GM18870 (cell line): ENCODE measurements at regions not wholly inside any gene's neighbourhood (a gene's known extent, or its start where the extent isn't known, plus 50 kb on each side); places are given as distances from the start of the nearest gene placed in this dataset.
"Not testable (repeated sequence)": the region's sequence is repeated elsewhere in the genome, so short reads cannot be mapped to it uniquely, and the experiment has no call there.

ENCODE experiments used
- ATAC-seq: cut with Tn5 transposase; IDR thresholded peaks from one replicate; pipeline ENCODE4 v1.9.1; 2021; ENCODE audit warnings: moderate library complexity; ENCODE audit not compliant: unreplicated experiment

GRCh38 chr2:83990636-83991035, 468.4 kb downstream of the SUCLG1 start:
- no peak for ATAC-seq

GRCh38 chr2:83976628-83977027, 482.5 kb downstream of the SUCLG1 start:
- ATAC-seq: not testable (repeated sequence)

- no peak for ATAC-seq
These were observed 487.0 kb downstream of the SUCLG1 start for GRCh38 chr2:83972128-83972527.

GRCh38 chr2:83971547-83971946, 487.5 kb downstream of the SUCLG1 start:
- no peak for ATAC-seq

DNA sequence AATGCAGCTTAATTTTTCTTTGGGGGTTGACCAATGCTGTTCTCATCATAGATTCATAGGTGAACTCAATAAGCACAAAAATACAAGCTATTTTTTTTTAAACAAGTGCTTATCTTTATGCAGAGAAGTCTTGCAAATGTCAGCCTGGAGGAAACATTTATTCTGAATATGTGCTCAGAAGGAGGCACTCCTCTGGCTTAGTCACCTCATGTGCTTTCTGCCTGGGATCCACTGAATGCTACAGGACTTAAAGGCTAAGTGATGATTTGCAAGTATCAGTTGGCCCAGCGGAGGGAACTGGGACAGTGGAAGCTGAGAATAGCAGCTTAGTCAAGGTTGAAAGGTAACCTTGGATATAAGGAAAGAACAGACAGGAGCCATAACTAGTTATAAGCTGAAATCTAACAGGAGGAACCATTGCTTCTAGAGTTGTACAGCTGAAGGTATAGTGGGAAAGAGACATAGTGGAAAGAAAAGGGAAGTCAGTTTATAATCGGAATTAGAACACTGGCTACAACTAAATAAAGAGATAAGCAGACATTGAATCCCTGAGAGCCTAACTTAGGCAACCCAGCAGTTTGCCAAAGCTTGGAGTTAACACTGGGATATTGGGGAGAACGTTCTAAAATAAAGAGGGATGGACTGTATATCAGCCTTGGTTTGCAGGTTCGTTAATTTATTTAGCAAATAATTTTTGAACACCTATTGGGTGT, 488.7 kb downstream of the SUCLG1 start:
- no peak for ATAC-seq

- no peak for ATAC-seq
These were observed 490.0 kb downstream of the SUCLG1 start for GRCh38 chr2:83969085-83969484.

GRCh38 chr2:83967854-83968253, 491.2 kb downstream of the SUCLG1 start:
- ATAC-seq: no peak

DNA sequence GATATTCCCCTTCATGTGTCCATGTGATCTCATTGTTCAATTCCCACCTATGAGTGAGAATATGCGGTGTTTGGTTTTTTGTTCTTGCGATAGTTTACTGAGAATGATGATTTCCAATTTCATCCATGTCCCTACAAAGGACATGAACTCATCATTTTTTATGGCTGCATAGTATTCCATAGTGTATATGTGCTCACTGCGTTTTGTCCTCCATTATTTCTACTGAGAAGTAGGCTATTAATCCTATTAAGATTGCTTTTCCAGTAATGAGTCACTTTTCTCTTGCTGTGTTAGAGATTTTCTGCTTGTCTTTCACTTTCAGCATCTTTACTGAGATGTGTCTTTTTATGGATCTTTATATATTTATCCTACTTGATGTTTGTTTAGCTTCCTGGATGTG, 492.1 kb downstream of the SUCLG1 start:
- not testable (repeated sequence) for ATAC-seq

DNA sequence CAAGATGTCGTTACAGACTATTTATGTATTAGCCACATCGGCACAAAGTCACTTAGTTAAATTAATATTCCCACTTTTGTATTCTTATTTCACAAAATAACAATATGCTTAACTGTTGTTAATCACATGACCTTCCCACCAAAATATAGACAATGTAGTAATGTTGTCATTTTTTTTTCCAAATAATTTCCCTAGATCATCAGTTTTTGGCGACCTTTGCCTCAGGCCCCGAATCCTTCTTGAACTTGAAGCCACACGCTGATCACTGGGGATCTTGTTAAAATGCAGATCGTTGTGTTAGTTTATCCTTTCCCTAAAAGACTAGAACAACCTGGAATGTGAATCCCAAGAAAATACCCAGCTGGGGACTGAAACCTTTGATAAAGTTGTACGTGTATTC, 497.6 kb downstream of the SUCLG1 start:
- ATAC-seq: no peak

- no peak for ATAC-seq
These were observed 498.7 kb downstream of the SUCLG1 start for GRCh38 chr2:83960371-83960770.

GRCh38 chr2:83959266-83959665, 499.8 kb downstream of the SUCLG1 start:
- ATAC-seq: no peak

GRCh38 chr2:83956991-83957390, 502.1 kb downstream of the SUCLG1 start:
- ATAC-seq: no peak

DNA sequence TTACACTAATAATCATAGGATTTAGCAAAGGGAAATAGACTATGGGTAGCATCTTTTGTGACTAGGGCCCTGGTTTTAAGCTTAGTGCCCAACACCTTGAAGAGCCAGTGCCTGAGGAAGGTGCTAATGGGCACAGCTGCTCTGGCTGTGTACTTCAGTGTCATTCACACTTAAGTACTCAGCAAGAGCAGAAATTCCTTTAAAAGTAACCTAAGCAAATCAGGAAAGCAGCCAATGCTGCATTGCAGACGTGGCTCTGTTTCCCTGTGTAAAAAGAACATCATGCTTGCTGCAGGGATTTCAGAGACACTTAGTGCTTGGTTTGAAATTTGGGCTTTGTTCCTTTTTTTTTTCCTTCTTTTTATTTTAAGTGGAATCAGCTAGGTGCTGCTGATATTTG, 505.4 kb downstream of the SUCLG1 start:
- no peak for ATAC-seq

GRCh38 chr2:83951378-83951947, 507.6 kb downstream of the SUCLG1 start:
- no peak for ATAC-seq

GRCh38 chr2:83949361-83949760, 509.7 kb downstream of the SUCLG1 start:
- ATAC-seq: no peak

GRCh38 chr2:83944191-83944590, 514.9 kb downstream of the SUCLG1 start:
- ATAC-seq: no peak

DNA sequence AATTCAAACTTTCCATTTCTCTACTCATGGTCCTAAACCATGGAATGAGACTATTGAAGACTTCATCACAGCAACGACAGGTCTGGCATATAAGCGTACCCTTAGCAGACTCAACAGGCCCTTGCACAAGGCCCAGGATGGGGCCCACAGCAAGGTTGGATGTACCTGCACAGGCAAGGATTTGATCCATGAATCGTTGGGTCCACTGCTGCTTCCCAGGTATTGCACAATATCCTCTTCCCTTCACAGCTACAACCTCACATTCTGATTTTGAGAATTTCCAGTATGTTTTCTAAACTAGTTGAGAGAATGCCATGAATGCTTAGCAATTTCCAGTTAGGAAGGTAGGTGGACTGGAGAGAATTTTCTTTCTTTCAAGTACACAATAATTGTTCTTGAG, 515.8 kb downstream of the SUCLG1 start:
- no peak for ATAC-seq

- ATAC-seq: no peak
These were observed 517.2 kb downstream of the SUCLG1 start for GRCh38 chr2:83941886-83942285.

- no peak for ATAC-seq
These were observed 525.3 kb downstream of the SUCLG1 start for GRCh38 chr2:83933749-83934148.

DNA sequence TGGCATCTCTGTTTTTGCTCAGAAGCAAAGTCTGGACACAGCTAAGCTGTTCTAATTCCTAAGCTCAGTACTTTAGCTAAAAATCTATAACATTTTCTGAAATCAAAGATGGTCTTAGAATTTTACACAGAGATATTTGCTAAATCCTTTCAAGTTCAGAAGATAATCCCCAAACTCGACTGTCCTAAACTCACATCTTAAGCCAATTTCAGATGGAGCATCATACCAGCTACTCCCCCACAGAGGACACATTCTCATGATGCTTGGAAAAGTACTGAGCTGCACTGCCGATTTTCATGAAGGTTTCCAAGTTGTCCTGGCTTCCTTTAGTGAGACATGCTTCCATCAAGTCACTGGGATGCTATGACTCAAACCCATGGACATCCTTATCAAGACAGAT, 535.5 kb downstream of the SUCLG1 start:
- no peak for ATAC-seq

GRCh38 chr2:83916559-83916958, 542.5 kb downstream of the SUCLG1 start:
- ATAC-seq: no peak

DNA sequence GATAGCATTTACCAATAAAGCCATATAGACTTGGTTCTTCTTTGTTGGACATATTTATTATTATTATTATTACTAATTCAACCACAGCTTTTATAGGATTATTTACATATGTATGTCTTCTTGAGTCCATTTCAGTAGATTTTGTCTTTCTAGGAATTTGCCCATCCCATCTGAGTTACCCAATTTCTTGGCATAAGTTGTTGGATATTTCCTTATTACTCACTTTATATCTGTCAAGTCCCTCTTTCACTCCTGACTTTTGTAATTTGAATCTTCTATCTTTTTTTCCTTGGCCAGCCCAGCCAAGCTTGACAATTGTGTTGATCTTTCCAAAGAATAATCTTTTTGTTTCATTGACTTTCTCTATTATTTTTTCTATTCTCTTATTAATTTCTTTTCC, 543.7 kb downstream of the SUCLG1 start:
- no peak for ATAC-seq

GRCh38 chr2:83908750-83909149, 550.3 kb downstream of the SUCLG1 start:
- no peak for ATAC-seq
